RWPE2 (cell line): ENCODE measurements at regions not wholly inside any gene's neighbourhood (a gene's known extent, or its start where the extent isn't known, plus 50 kb on each side); places are given as distances from the start of the nearest gene placed in this dataset.

Experiments
- ATAC-seq: fragments of 200-7000 bp; cut with Tn5 transposase; 3 replicates; pipeline ENCODE4 v1.9.1; 2021; ENCODE audit warnings: low read depth
- DNase-seq: peaks from one replicate; pipeline ENCODE4 v3.0.0-alpha.2; 2020; ENCODE audit warnings: low spot score
- H3K27ac ChIP-seq: fragments of 450-650 bp; 2 replicates; pipeline ENCODE4 v1.5.1; 2017; ENCODE audit warnings: mild to moderate bottlenecking; ENCODE audit not compliant: poor library complexity, severe bottlenecking
- H3K27me3 ChIP-seq: fragments of 250-450 bp; sonication (Bioruptor Pico); 2 replicates; pipeline ENCODE4 v1.5.1; 2021; ENCODE audit warnings: mild to moderate bottlenecking, moderate library complexity; ENCODE audit not compliant: insufficient read depth, poor library complexity, severe bottlenecking
- H3K36me3 ChIP-seq: fragments of 250-450 bp; sonication (Bioruptor Pico); 2 replicates; pipeline ENCODE4 v1.5.1; 2020; ENCODE audit warnings: low read depth, mild to moderate bottlenecking, moderate library complexity
- H3K4me1 ChIP-seq: fragments of 250-450 bp; sonication (Bioruptor Pico); 2 replicates; pipeline ENCODE4 v1.5.1; 2021; ENCODE audit warnings: mild to moderate bottlenecking, moderate library complexity; ENCODE audit not compliant: insufficient read depth, poor library complexity, severe bottlenecking
- H3K4me3 ChIP-seq: fragments of 250-450 bp; sonication (Bioruptor Pico); 2 replicates; pipeline ENCODE4 v1.5.1; 2021; ENCODE audit warnings: mild to moderate bottlenecking, moderate library complexity; ENCODE audit not compliant: severe bottlenecking
- H3K9me3 ChIP-seq: fragments of 250-450 bp; sonication (Bioruptor Pico); 2 replicates; pipeline ENCODE4 v1.5.1; 2021; ENCODE audit warnings: mild to moderate bottlenecking, moderate library complexity; ENCODE audit not compliant: severe bottlenecking
- TF ChIP-seq, protein P1 (sequence below): fragments of 450-650 bp; IDR thresholded peaks from one replicate; pipeline ENCODE4 v1.5.1; 2017; ENCODE audit warnings: mild to moderate bottlenecking, moderate library complexity; ENCODE audit not compliant: poor library complexity, severe bottlenecking

- Histone ChIP-seq H3K4me3 (no peak overlapping the region), H3K36me3 (no peaks in the 10 kb centered on the region), H3K9me3 (no peaks in the 10 kb centered on the region), H3K27me3 (no peaks in the 10 kb centered on the region), H3K4me1 (peaks cover 6% of the 10 kb centered on the region), H3K27ac (no peak overlapping the region)
- ATAC-seq: no peak
- no peak for DNase-seq
- TF ChIP-seq, protein P1, sequence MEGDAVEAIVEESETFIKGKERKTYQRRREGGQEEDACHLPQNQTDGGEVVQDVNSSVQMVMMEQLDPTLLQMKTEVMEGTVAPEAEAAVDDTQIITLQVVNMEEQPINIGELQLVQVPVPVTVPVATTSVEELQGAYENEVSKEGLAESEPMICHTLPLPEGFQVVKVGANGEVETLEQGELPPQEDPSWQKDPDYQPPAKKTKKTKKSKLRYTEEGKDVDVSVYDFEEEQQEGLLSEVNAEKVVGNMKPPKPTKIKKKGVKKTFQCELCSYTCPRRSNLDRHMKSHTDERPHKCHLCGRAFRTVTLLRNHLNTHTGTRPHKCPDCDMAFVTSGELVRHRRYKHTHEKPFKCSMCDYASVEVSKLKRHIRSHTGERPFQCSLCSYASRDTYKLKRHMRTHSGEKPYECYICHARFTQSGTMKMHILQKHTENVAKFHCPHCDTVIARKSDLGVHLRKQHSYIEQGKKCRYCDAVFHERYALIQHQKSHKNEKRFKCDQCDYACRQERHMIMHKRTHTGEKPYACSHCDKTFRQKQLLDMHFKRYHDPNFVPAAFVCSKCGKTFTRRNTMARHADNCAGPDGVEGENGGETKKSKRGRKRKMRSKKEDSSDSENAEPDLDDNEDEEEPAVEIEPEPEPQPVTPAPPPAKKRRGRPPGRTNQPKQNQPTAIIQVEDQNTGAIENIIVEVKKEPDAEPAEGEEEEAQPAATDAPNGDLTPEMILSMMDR: no peak
These were observed 242.9 kb upstream of the C2CD4B start for GRCh38 chr15:62407962-62408361.

- Histone ChIP-seq H3K4me3 (no peak overlapping the region), H3K27ac (no peak overlapping the region), H3K4me1 (no peaks in the 10 kb centered on the region), H3K27me3 (no peaks in the 10 kb centered on the region), H3K36me3 (no peaks in the 10 kb centered on the region), H3K9me3 (no peaks in the 10 kb centered on the region)
- TF ChIP-seq, protein P1: no peak
- DNase-seq (no peak), ATAC-seq (no peak)
These were observed 244.4 kb upstream of the C2CD4B start for GRCh38 chr15:62409466-62409865.

DNA sequence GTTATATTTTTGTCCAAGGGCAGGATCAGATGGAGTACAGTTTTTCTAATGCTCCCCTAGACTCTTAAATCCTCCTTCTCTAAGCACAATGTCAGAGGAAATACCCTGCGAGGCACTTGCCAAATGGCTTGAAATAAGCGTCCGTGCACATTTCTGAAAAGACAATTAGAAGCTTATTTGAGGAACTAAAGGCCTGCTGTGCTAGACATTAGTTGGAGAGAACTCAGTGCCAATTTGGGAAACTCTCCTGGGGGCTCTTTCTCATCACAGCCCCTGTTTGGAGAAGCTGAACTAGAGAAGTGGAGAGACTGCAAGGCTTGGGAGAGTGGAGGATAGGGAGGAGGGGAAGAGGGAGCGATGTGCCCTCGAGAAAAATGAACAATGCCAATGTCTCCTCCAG is 247.6 kb upstream of the C2CD4B start:
- no peak for ATAC-seq
- no peaks in the 10 kb centered on the region for H3K36me3 ChIP-seq

DNA sequence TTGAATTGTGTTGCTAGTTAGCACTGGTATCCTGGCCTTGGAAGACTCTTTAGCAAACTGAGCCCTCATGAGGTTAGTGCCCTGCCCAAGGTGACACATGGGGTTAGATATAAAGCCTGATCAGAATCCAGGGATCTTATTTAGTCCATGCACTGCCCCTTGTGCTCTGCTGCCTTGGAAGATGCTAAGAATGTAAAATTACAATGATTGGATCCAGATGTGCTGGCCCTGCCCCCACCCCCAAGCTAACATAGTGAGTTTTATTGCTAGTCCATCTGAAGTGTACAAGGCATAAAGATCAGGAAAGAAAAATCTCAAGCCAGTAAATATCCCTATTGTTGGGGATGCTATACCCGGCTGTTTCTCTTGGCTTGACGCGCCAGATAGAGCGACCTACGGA is 248.1 kb upstream of the C2CD4B start:
- TF ChIP-seq, protein P1: no peak
- H3K4me3 ChIP-seq: no peak overlapping the region
- no peaks in the 10 kb centered on the region for H3K9me3 ChIP-seq
- no peaks in the 10 kb centered on the region for H3K4me1 ChIP-seq
- no peaks in the 10 kb centered on the region for H3K27me3 ChIP-seq
- ATAC-seq (no peak), DNase-seq (no peak)
- H3K36me3 ChIP-seq: no peaks in the 10 kb centered on the region
- no peak overlapping the region for H3K27ac ChIP-seq

More for the DNA sequence above, 247.6 kb upstream of the C2CD4B start:
- DNase-seq: no peak
- TF ChIP-seq, protein P1: no peak
- H3K4me3 ChIP-seq: no peak overlapping the region
- H3K4me1 ChIP-seq: no peaks in the 10 kb centered on the region
- no peaks in the 10 kb centered on the region for H3K9me3 ChIP-seq
- no peak overlapping the region for H3K27ac ChIP-seq
- no peaks in the 10 kb centered on the region for H3K27me3 ChIP-seq

DNA sequence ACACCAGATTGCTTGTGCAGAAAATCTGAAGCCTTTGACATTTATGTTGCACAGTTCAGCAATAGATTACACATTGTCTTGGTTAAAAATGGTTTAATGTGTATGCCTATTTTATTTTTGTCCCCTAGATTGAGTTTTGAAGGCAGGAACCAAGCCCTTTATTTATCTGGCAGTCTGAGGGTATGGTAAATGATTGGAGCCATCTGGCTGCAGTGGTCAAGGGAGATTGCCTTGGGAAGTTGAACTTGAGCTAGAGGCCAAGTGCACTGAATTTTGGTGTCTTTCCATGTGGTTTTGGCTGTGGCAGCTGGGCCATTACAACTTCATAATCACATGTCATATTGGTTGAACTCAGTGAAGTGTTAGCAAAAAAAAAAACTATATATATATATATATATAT is 248.7 kb upstream of the C2CD4B start:
- H3K9me3 ChIP-seq: no peaks in the 10 kb centered on the region
- H3K4me1 ChIP-seq: no peaks in the 10 kb centered on the region
- no peak overlapping the region for H3K4me3 ChIP-seq
- no peak overlapping the region for H3K27ac ChIP-seq
- H3K27me3 ChIP-seq: no peaks in the 10 kb centered on the region
- TF ChIP-seq, protein P1: no peak
- H3K36me3 ChIP-seq: no peaks in the 10 kb centered on the region
- no peak for ATAC-seq
- DNase-seq: no peak
